Astrocyte of the hippocampus (primary cell): ENCODE measurements at regions not wholly inside any gene's neighbourhood (a gene's known extent, or its start where the extent isn't known, plus 50 kb on each side); places are given as distances from the start of the nearest gene placed in this dataset.
"Not testable (repeated sequence)": the region's sequence is repeated elsewhere in the genome, so short reads cannot be mapped to it uniquely, and the experiment has no call there.

Source experiments
- DNase-seq: peaks from one replicate; pipeline ENCODE4 v3.0.0; 2011; ENCODE audit warnings: low read depth, low spot score

DNA sequence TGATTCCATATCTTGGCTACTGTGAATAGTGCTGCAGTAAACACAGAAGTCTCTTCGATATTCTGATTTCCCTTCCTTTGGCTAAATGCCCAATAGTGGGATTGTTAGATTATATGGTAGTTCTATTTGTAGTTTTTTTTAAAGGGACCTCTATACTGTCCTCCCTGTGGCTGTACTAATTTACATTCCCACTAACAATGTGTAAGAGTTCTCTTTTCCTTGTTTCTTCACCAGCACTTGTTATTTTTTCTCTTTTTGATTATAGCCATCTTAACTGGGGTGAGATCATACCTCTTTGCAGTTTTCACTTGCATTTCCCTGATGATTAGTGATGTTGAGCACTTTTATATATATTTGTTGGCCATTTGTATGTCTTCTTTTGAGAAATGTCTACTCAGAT, 102.0 kb downstream of the CARTPT start:
- DNase-seq, result no peak

DNA sequence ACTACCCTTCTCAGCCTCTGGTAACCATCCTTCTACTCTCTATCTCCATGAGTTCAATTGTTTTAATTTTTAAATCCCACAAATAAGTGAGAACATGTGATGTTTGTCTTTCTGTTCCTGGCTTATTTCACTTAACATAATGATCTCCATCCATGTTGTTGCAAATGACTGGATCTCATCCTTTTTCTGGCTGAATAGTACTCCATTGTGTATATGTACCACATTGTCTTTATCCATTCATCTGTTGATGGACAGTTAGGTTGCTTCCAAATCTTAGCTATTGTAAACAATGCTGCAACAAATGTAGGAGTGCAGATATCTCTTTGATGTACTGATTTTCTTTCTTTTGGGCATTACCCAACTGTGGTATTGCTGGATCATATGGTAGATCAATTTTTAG, 103.0 kb downstream of the CARTPT start:
- not testable (repeated sequence) for DNase-seq

- no peak for DNase-seq
These were observed 106.9 kb downstream of the CARTPT start for GRCh38 chr5:71825992-71826391.

- no peak for DNase-seq
These were observed 109.4 kb downstream of the CARTPT start for GRCh38 chr5:71828291-71829040.

- DNase-seq, result no peak
These were observed 110.1 kb downstream of the CARTPT start for GRCh38 chr5:71829206-71829605.

DNA sequence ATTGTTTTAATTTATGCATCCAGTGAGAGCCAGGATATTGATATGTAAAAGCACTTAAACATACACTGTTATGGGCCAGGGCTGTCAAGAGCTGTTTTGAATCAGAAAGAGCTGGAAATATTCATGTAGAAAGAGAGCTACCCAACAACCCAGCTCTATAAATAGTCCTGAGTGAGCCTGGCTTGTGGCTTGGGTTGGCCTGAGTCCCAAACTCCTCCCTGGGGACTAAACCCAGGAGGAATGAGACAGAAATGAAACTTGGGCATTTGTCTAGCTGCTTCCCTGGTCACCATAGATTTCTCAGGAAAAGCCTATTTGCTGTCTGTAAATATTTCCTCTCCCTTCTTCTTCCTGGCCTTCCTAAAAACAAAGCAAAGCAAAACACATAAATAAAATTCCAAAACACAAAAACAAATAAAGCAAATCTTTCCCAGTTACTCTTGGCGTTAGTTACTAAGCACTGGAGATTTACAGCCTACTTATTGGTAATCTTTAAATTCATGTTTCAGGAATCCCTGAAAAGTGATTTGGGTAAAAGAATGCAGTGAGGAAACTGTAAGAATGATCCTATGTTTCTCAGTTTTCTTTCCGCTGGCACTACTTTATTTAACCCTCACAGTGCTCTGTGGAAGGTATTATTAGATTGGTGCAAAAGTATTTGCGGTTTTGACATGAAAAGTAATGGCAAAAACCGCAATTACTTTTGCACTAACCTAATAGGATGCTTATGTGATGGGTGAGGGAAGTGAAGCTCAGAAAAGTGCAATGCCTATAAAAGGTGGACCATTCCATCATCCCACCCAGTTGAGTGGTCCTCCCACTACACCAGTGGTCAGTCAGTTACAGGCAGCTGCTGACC, 111.8 kb downstream of the CARTPT start:
- DNase-seq, result peak; percentile 94

GRCh38 chr5:71832812-71833715, 114.0 kb downstream of the CARTPT start:
- no peak for DNase-seq

DNA sequence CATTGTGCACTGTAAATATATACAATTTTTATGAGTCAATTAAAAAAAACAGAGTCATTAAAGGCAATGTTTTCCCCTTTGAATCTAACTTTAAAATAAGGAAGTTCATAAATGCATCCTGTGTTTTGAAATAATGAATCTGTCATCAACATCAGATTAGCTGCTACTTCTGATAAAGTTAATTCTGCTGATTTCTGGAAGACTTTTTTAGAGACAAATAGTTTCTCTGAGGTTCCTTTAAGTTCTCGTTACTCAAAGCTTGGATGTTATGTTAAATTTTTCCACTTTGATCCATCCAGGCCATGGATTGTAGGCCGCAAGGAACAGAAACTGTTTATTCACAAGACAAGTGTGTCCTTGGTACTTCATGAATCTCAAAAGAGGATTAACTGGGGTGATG, 115.5 kb downstream of the CARTPT start:
- DNase-seq, result no peak

DNA sequence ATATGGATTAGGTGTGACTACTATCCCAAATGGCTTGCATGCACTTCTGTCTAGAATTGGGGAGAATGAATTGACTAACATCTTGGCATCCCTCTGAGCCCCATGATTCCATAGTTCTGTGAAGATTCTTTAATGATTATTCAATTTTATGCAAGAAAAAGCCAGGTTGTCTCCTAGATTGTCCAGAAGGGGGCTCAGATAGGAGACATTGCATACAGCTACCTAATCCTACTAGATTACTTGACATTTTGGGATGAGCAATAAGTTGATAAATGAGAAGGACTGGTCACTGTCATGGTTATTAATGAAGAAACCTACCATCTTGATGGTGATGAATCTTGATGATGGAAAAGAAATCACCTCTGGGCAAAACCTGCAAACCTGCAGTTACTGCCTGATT, 117.0 kb downstream of the CARTPT start:
- DNase-seq, result peak; percentile 12

GRCh38 chr5:71836559-71837112, 117.6 kb downstream of the CARTPT start:
- peak; percentile 34 for DNase-seq

- no peak for DNase-seq
These were observed 119.2 kb downstream of the CARTPT start for GRCh38 chr5:71838286-71838685.

DNA sequence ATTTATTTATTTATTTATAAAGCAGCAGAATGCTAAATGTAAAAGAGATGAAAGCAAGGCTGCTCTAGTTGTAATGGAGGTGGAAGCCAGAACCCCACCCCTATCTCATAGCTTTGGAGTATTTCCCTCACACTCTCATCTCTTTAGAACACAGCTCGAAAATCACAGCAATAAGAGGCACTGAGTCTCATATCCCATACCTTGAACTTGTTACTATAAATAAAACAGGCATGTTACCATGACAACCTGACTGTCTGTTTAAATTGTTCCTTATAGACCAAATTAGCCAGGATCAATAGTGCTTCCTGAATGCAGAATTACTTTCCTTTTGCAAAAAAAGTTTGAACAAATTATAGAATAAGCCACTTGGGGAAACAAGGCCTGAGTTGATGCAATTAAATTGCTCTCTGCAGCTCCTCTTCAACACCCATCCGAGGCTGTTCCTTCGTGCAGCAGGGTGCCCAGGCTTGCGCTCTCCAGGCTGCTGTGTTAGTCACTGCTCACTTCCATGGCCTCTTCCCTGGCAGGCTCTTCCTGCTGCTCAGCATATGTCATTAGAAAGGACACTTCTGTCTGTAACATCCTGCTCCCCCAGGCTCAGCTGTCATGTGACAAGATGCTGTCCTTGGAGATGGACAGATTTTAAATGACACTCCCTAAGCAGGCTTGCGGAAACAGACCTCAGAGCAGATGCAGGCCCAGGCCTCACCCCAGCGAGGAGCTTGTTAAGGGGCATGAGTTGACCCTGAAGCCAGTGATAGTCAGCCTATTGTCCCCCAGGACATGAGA, 120.2 kb downstream of the CARTPT start:
- no peak for DNase-seq

GRCh38 chr5:71841107-71841506, 122.0 kb downstream of the CARTPT start:
- no peak for DNase-seq

- no peak for DNase-seq
These were observed 124.0 kb downstream of the CARTPT start for GRCh38 chr5:71843111-71843510.

DNA sequence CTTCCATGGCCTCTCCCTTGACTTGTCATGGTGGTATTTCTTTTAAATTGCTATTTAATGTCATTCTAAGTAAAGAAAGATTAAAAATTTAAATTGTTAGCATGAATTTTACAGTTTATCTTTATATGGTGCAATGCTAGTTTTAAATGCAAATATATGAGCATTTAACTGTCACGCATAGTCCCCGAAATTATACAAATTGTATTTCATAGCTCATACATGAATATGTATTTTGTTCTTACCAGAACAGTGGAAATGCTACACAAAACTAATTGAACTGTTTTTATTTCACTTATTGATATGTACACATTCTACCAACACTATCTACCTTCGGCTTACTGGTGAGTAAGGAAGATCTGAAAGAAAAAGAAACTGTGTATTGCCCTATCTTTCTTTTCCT, 125.8 kb downstream of the CARTPT start:
- no peak for DNase-seq

DNA sequence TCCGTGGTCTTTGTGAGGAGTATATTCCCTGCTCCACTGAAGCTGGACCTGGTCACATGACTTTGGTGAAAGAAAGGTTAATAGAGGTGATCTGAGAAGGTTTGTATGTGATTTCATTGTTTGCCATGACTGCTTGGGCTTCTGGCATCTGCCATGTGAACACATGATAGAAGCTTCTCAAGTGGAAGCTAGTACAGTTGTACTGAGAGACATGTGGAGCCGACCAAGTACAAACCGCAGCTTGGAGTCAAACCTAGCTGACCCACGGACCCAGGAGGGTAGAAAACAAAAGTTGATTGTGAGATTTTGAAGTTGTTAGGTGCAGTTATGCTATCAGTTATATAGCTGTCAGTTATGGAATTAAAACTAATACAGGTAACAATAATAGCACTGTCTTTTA, 140.4 kb downstream of the CARTPT start:
- no peak for DNase-seq

DNA sequence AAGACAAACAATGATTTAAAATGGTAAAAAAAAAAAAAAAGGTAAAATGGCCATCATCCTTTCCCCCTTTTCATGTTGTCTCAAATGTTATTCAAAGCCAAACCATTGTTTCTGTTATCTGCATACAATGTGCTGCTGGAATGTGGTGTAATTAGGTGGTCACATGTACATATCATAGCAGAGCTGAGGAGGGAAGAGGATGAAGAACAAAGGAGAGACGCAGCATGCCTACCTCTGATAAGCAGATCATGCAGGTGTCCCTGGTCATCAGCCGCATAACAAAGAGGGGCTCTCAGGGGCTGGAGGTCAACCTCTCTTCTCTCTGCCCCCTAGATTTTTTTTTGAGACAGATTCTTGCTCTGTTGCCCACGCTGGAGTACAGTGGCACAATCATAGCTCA, 141.0 kb downstream of the CARTPT start:
- no peak for DNase-seq

GRCh38 chr5:71861682-71862081, 142.6 kb downstream of the CARTPT start:
- DNase-seq, result no peak

DNA sequence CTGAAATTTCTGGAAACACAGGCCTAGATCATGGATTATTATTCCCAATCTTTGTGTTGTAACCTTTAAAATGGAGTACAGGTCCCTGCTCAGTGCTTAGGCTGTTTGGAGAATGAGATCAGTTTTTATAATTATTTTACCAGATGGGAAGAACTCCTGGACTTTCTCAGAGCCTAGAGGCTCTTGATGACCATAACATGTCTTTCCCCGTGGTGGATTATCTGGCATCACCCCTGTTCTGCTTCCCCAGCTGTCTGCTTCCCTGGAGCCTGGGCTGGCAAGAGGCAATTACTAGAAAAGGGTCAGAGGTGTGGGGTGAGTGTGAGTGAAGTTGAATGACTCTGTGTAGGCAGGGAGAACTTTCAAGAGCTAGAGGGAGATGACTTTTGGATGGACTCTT, 143.0 kb downstream of the CARTPT start:
- no peak for DNase-seq

- DNase-seq, result no peak
These were observed 143.5 kb downstream of the CARTPT start for GRCh38 chr5:71862507-71863060.
